Panc1 (cell line): ENCODE measurements at regions not wholly inside any gene's neighbourhood (a gene's known extent, or its start where the extent isn't known, plus 50 kb on each side); places are given as distances from the start of the nearest gene placed in this dataset.

Source experiments
- ATAC-seq: fragments of 200-7000 bp; cut with Tn5 transposase; 2 replicates; pipeline ENCODE4 v1.9.1; 2020; ENCODE audit warnings: mild to moderate bottlenecking, moderate library complexity
- BruUV-seq: library from RNA; stranded (reverse); fragments of 400-500 nt; replicated peaks from 2 replicates; lab custom pipeline; 2021; lab: Mats Ljungman, UMichigan
- CTCF ChIA-PET: fragments of 300-600 bp; sonication (Branson Sonifier 250); formaldehyde crosslinking; loops from one replicate; lab custom pipeline; 2022; ENCODE audit warnings: antibody characterized with exemption; lab: Charles Lee
- POLR2A ChIA-PET: fragments of 300-600 bp; sonication (Branson Sonifier 250); formaldehyde crosslinking; loops from one replicate; lab custom pipeline; 2022; ENCODE audit warnings: antibody characterized with exemption; lab: Charles Lee
- DNase-seq: peaks from one replicate; pipeline ENCODE4 v3.0.0-alpha.2; 2010; ENCODE audit warnings: low read depth, low spot score
- H3K27ac ChIP-seq: 2 replicates; pipeline ENCODE4 v1.5.1; 2011; ENCODE audit warnings: mild to moderate bottlenecking, low read length, inconsistent platforms
- H3K27me3 ChIP-seq: fragments of 200-500 bp; sonication (Bioruptor generic); 2 replicates; pipeline ENCODE4 v1.6.0; 2014; ENCODE audit warnings: low read length, inconsistent platforms; ENCODE audit not compliant: control insufficient read depth, insufficient read depth
- H3K36me3 ChIP-seq: fragments of 200-500 bp; sonication (Bioruptor generic); 2 replicates; pipeline ENCODE4 v1.5.1; 2014; ENCODE audit warnings: inconsistent platforms, mild to moderate bottlenecking, low read length, moderate library complexity; ENCODE audit not compliant: control insufficient read depth, insufficient read depth
- H3K4me1 ChIP-seq: 2 replicates; pipeline ENCODE4 v1.5.1; 2011; ENCODE audit warnings: inconsistent platforms, mild to moderate bottlenecking, low read length, moderate library complexity; ENCODE audit not compliant: control insufficient read depth, insufficient read depth
- H3K4me3 ChIP-seq, 2 experiments: 2 replicates each; pipeline ENCODE4 v1.5.1; 2011 to 2012; ENCODE audit warnings: low read depth in 2 of 2, low read length in 2 of 2, mild to moderate bottlenecking in 2 of 2, inconsistent platforms in 1 of 2, moderate library complexity in 1 of 2
- H3K9me3 ChIP-seq: fragments of 200-500 bp; sonication (Bioruptor generic); 2 replicates; pipeline ENCODE4 v1.5.1; 2014; ENCODE audit warnings: low read depth, mild to moderate bottlenecking, inconsistent platforms, low read length, moderate library complexity; ENCODE audit not compliant: control insufficient read depth, insufficient read depth
- POLR2AphosphoS5 ChIP-seq: IDR thresholded peaks from 2 replicates; pipeline ENCODE4 v1.6.1; 2012; ENCODE audit warnings: mild to moderate bottlenecking, low read depth, low read length, moderate library complexity
- SIN3A ChIP-seq: IDR thresholded peaks from 2 replicates; pipeline ENCODE4 v1.6.1; 2012; ENCODE audit warnings: low read depth, mild to moderate bottlenecking, low read length, moderate library complexity, borderline replicate concordance; ENCODE audit not compliant: insufficient read depth
- TCF7L2 ChIP-seq: IDR thresholded peaks from 2 replicates; pipeline ENCODE4 v1.6.1; 2011; ENCODE audit warnings: mild to moderate bottlenecking, low read depth, low read length, inconsistent platforms
- in situ Hi-C: cut with HindIII; loops from 2 replicates; pipeline ENCODE4 v1.10.0; 2016; ENCODE audit warnings: low sequenced_read_pairs, low pct_unique_long_range_greater_than_20kb
- intact Hi-C: fragments of 100-400 bp; cut with micrococcal nuclease; formaldehyde crosslinking; loops from one replicate; pipeline ENCODE4 v1.10.0; 2022; ENCODE audit not compliant: unreplicated experiment
- TF ChIP-seq, protein P1 (sequence below): fragments of 450-650 bp; IDR thresholded peaks from 2 replicates; pipeline ENCODE4 v1.5.1; 2017; ENCODE audit warnings: mild to moderate bottlenecking
- TF ChIP-seq, protein P2 (sequence below), 2 experiments: IDR thresholded peaks; 2 replicates each; pipeline ENCODE4 v1.6.1; 2011 to 2012; ENCODE audit warnings: low read depth in 2 of 2, control low read depth in 1 of 2, low read length in 1 of 2, mild to moderate bottlenecking in 1 of 2, moderate library complexity in 1 of 2; ENCODE audit not compliant: insufficient read depth in 1 of 2

DNA sequence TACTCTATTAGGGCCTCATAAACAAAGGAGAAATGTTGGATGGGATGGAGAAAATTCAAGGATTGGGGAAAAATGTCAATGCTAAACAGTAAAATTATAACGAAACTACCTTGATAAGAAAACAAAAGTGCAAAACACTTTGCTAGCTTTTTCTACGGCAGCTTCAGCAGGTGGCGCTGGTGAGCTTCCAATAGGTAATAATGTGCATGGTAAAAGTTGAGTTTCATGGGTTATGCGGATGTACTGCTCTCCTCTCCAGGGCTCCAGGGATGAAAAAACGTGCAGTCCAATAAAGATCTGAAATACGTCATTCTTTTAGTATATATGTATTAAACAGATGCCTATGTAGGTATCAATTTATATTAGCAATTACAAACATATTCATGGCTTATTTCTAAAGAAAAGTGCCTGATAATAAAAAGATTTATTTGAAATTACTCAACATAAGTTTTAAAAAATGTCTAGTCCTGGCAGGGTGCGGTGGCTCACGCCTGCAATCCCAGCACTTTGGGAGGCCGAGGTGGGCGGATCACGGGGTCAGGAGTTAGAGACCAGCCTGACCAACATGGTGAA is 239.6 kb downstream of the GRXCR1 start:
- TF ChIP-seq, protein P1, sequence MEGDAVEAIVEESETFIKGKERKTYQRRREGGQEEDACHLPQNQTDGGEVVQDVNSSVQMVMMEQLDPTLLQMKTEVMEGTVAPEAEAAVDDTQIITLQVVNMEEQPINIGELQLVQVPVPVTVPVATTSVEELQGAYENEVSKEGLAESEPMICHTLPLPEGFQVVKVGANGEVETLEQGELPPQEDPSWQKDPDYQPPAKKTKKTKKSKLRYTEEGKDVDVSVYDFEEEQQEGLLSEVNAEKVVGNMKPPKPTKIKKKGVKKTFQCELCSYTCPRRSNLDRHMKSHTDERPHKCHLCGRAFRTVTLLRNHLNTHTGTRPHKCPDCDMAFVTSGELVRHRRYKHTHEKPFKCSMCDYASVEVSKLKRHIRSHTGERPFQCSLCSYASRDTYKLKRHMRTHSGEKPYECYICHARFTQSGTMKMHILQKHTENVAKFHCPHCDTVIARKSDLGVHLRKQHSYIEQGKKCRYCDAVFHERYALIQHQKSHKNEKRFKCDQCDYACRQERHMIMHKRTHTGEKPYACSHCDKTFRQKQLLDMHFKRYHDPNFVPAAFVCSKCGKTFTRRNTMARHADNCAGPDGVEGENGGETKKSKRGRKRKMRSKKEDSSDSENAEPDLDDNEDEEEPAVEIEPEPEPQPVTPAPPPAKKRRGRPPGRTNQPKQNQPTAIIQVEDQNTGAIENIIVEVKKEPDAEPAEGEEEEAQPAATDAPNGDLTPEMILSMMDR: peak; percentile 74
- TF ChIP-seq POLR2AphosphoS5: no peak
- Histone ChIP-seq H3K4me1 (no peaks in the 10 kb centered on the region), H3K36me3 (no peaks in the 10 kb centered on the region), H3K27ac (no peak overlapping the region), H3K4me3 (no peak overlapping the region), H3K9me3 (no peaks in the 10 kb centered on the region), H3K27me3 (no peaks in the 10 kb centered on the region)
- DNase-seq: no peak
- in situ Hi-C loops (no loop called here), intact Hi-C loops (loop anchor here (5.0 kb wide), 1 partner anchor 1500 kb away; no protein-coding TSS in a partner anchor)
- ChIA-PET CTCF (interaction anchor here (0.6 kb wide), 1 partner anchor 1361 kb away, joined by 3 read pairs; no protein-coding TSS in a partner anchor), POLR2A (no interaction called here)
- ATAC-seq: no peak
- BruUV-seq: no TSS peak

DNA sequence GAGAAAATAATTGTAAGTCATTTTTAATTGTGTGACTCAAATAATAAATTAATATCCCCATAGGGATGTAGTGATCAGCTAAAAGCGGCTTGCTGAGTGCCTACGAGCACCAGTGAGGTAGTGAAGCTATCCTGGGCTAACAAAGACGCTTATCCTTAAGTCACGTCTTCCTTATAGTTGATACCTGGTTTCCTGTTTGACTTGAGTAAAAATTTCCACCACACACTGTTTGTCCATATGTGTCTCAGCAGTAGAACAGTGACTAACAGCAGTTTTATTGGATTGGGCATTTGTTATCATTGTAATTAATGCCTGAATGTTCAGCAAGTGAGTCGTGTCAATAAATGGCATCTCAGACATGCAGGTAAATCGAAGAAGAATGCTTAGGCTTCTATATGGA is 241.1 kb downstream of the GRXCR1 start:
- CTCF ChIA-PET: no interaction called here
- no peak for ATAC-seq

More for the DNA sequence above, 241.1 kb downstream of the GRXCR1 start:
- no peaks in the 10 kb centered on the region for H3K9me3 ChIP-seq
- H3K4me3 ChIP-seq: no peak overlapping the region
- H3K36me3 ChIP-seq: no peaks in the 10 kb centered on the region
- TF ChIP-seq, protein P2, sequence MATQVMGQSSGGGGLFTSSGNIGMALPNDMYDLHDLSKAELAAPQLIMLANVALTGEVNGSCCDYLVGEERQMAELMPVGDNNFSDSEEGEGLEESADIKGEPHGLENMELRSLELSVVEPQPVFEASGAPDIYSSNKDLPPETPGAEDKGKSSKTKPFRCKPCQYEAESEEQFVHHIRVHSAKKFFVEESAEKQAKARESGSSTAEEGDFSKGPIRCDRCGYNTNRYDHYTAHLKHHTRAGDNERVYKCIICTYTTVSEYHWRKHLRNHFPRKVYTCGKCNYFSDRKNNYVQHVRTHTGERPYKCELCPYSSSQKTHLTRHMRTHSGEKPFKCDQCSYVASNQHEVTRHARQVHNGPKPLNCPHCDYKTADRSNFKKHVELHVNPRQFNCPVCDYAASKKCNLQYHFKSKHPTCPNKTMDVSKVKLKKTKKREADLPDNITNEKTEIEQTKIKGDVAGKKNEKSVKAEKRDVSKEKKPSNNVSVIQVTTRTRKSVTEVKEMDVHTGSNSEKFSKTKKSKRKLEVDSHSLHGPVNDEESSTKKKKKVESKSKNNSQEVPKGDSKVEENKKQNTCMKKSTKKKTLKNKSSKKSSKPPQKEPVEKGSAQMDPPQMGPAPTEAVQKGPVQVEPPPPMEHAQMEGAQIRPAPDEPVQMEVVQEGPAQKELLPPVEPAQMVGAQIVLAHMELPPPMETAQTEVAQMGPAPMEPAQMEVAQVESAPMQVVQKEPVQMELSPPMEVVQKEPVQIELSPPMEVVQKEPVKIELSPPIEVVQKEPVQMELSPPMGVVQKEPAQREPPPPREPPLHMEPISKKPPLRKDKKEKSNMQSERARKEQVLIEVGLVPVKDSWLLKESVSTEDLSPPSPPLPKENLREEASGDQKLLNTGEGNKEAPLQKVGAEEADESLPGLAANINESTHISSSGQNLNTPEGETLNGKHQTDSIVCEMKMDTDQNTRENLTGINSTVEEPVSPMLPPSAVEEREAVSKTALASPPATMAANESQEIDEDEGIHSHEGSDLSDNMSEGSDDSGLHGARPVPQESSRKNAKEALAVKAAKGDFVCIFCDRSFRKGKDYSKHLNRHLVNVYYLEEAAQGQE (IDR thresholded peaks at IDR 0.05; ENCODE audit: insufficient read depth in 1 of 2, low read depth in 2 of 2, low read length in 1 of 2): no peak
- TF ChIP-seq POLR2AphosphoS5: no peak
- TF ChIP-seq SIN3A: no peak
- no peak for TF ChIP-seq TCF7L2
- TF ChIP-seq, protein P1: no peak
- DNase-seq: no peak
- POLR2A ChIA-PET: no interaction called here
- H3K4me1 ChIP-seq: no peaks in the 10 kb centered on the region
- H3K27ac ChIP-seq: no peak overlapping the region
- no TSS peak for BruUV-seq
- in situ Hi-C loops (no loop called here), intact Hi-C loops (loop anchor here (5.0 kb wide), 1 partner anchor 1499 kb away; no protein-coding TSS in a partner anchor)
- H3K27me3 ChIP-seq: no peaks in the 10 kb centered on the region
